Medulla oblongata (tissue), 1 donor: ENCODE measurements at regions not wholly inside any gene's neighbourhood (a gene's known extent, or its start where the extent isn't known, plus 50 kb on each side); places are given as distances from the start of the nearest gene placed in this dataset.

Experiments
- DNase-seq: peaks from one replicate; pipeline ENCODE4 v3.0.0-alpha.2; 2015; ENCODE audit errors: extremely low spot score

- DNase-seq = no peak
Measured at GRCh38 chr5:152990649-152991048, 499.8 kb upstream of the GRIA1 start.

GRCh38 chr5:152994033-152994680, 496.3 kb upstream of the GRIA1 start:
- no peak for DNase-seq

- no peak for DNase-seq
Measured at GRCh38 chr5:152995214-152995725, 495.2 kb upstream of the GRIA1 start.

GRCh38 chr5:153005711-153006110, 484.8 kb upstream of the GRIA1 start:
- DNase-seq = no peak

- DNase-seq = no peak
Measured at GRCh38 chr5:153006681-153007080, 483.8 kb upstream of the GRIA1 start.

- DNase-seq = no peak
Measured at GRCh38 chr5:153014194-153014593, 476.3 kb upstream of the GRIA1 start.

GRCh38 chr5:153018121-153018520, 472.3 kb upstream of the GRIA1 start:
- DNase-seq = no peak

- DNase-seq = no peak
Measured at GRCh38 chr5:153030755-153031725, 459.4 kb upstream of the GRIA1 start.

GRCh38 chr5:153039501-153039900, 451.0 kb upstream of the GRIA1 start:
- DNase-seq = no peak

GRCh38 chr5:153043886-153044285, 446.6 kb upstream of the GRIA1 start:
- DNase-seq = no peak

GRCh38 chr5:153050496-153051179, 439.8 kb upstream of the GRIA1 start:
- DNase-seq = no peak

- no peak for DNase-seq
Measured at GRCh38 chr5:153066281-153066680, 424.2 kb upstream of the GRIA1 start.

- DNase-seq = no peak
Measured at GRCh38 chr5:153067869-153068268, 422.6 kb upstream of the GRIA1 start.

GRCh38 chr5:153079396-153079795, 411.1 kb upstream of the GRIA1 start:
- no peak for DNase-seq

GRCh38 chr5:153080940-153081339, 409.5 kb upstream of the GRIA1 start:
- no peak for DNase-seq

GRCh38 chr5:153081385-153081784, 409.1 kb upstream of the GRIA1 start:
- no peak for DNase-seq

GRCh38 chr5:153084511-153084910, 406.0 kb upstream of the GRIA1 start:
- no peak for DNase-seq

GRCh38 chr5:153086486-153086885, 404.0 kb upstream of the GRIA1 start:
- no peak for DNase-seq

GRCh38 chr5:153088538-153088937, 401.9 kb upstream of the GRIA1 start:
- DNase-seq = no peak

- DNase-seq = no peak
Measured at GRCh38 chr5:153094333-153094732, 396.1 kb upstream of the GRIA1 start.

- no peak for DNase-seq
Measured at GRCh38 chr5:153096381-153096780, 394.1 kb upstream of the GRIA1 start.

GRCh38 chr5:153099328-153099727, 391.1 kb upstream of the GRIA1 start:
- no peak for DNase-seq
